ENCODE measurements at regions not wholly inside any gene's neighbourhood (a gene's known extent, or its start where the extent isn't known, plus 50 kb on each side); places are given as distances from the start of the nearest gene placed in this dataset.

- TF ChIP-seq CTCF (IDR thresholded peaks at IDR 0.05) (no peak), EP300 (IDR thresholded peaks at IDR 0.05) (no peak)
These were observed 161.4 kb upstream of the KLF4 start for GRCh38 chr9:107650995-107651394.
